PC-3 (cell line): ENCODE measurements at regions not wholly inside any gene's neighbourhood (a gene's known extent, or its start where the extent isn't known, plus 50 kb on each side); places are given as distances from the start of the nearest gene placed in this dataset.

ENCODE experiments used
- ATAC-seq: fragments of 200-7000 bp; cut with Tn5 transposase; 2 replicates; pipeline ENCODE4 v1.9.1; 2020; ENCODE audit warnings: mild to moderate bottlenecking, moderate library complexity
- BruUV-seq: library from RNA; stranded (reverse); fragments of 400-500 nt; replicated peaks from 2 replicates; lab custom pipeline; 2021; lab: Mats Ljungman, UMichigan
- CTCF ChIA-PET: fragments of 300-600 bp; sonication (Branson Sonifier 250); formaldehyde crosslinking; loops from one replicate; lab custom pipeline; 2022; ENCODE audit warnings: antibody characterized with exemption; lab: Charles Lee
- POLR2A ChIA-PET: fragments of 300-600 bp; sonication (Branson Sonifier 250); formaldehyde crosslinking; loops from one replicate; lab custom pipeline; 2022; ENCODE audit warnings: antibody characterized with exemption; ENCODE audit not compliant: unreplicated experiment; lab: Charles Lee
- DNase-seq: peaks from one replicate; pipeline ENCODE4 v3.0.0-alpha.2; 2015
- H2AFZ ChIP-seq: fragments of 300-600 bp; sonication (generic); 2 replicates; pipeline ENCODE4 v1.6.0; 2016; ENCODE audit warnings: antibody characterized with exemption, low read length
- H3F3A ChIP-seq: fragments of 300-600 bp; sonication (generic); one replicate; pipeline ENCODE4 v1.6.0; 2017; ENCODE audit warnings: antibody characterized with exemption, low read length, control low read depth, mild to moderate bottlenecking; ENCODE audit not compliant: unreplicated experiment
- H3K27ac ChIP-seq: fragments of 300-600 bp; sonication (generic); 2 replicates; pipeline ENCODE4 v1.5.1; 2016; ENCODE audit warnings: mild to moderate bottlenecking, low read length
- H3K27me3 ChIP-seq: fragments of 300-600 bp; sonication (generic); 2 replicates; pipeline ENCODE4 v1.6.1; 2016; ENCODE audit warnings: low read length, mixed read lengths
- H3K36me3 ChIP-seq: fragments of 300-600 bp; sonication (generic); 2 replicates; pipeline ENCODE4 v1.6.1; 2016; ENCODE audit warnings: low read depth, mixed run types, low read length, mixed read lengths
- H3K4me1 ChIP-seq: fragments of 300-600 bp; sonication (generic); 2 replicates; pipeline ENCODE4 v1.5.1; 2016; ENCODE audit warnings: low read length; ENCODE audit not compliant: insufficient read depth
- H3K4me2 ChIP-seq: fragments of 300-600 bp; sonication (generic); 2 replicates; pipeline ENCODE4 v1.6.0; 2016; ENCODE audit warnings: low read length
- H3K4me3 ChIP-seq: fragments of 300-600 bp; sonication (generic); 2 replicates; pipeline ENCODE4 v1.5.1; 2016; ENCODE audit warnings: mild to moderate bottlenecking, low read length, mixed read lengths
- H3K79me2 ChIP-seq: fragments of 300-600 bp; sonication (generic); 2 replicates; pipeline ENCODE4 v1.6.1; 2017; ENCODE audit warnings: low read length, mixed read lengths
- H3K9ac ChIP-seq: fragments of 300-600 bp; sonication (generic); 2 replicates; pipeline ENCODE4 v1.6.0; 2016; ENCODE audit warnings: mild to moderate bottlenecking, low read length
- H3K9me2 ChIP-seq: fragments of 300-600 bp; sonication (generic); replicated peaks from 2 replicates; pipeline ENCODE4 v1.6.1; 2016; ENCODE audit warnings: mixed run types, low read length, mixed read lengths
- H3K9me3 ChIP-seq: fragments of 300-600 bp; sonication (generic); 2 replicates; pipeline ENCODE4 v1.6.1; 2016; ENCODE audit warnings: low read length, mixed read lengths
- H4K20me1 ChIP-seq: fragments of 300-600 bp; sonication (generic); 2 replicates; pipeline ENCODE4 v1.6.1; 2016; ENCODE audit warnings: low read length, mixed read lengths
- EZH2 ChIP-seq: fragments of 300-600 bp; sonication (generic); IDR thresholded peaks from one replicate; pipeline ENCODE4 v1.6.1; 2017; ENCODE audit warnings: antibody characterized with exemption, mild to moderate bottlenecking, low read length; ENCODE audit not compliant: unreplicated experiment
- EZH2phosphoT487 ChIP-seq: fragments of 300-600 bp; sonication (generic); IDR thresholded peaks from 2 replicates; pipeline ENCODE4 v1.6.1; 2018; ENCODE audit warnings: mild to moderate bottlenecking, antibody characterized with exemption, low read length, borderline replicate concordance
- intact Hi-C: fragments of 100-400 bp; cut with micrococcal nuclease; formaldehyde crosslinking; loops from 2 replicates; pipeline ENCODE4 v1.9.0; 2023
- TF ChIP-seq, protein P1 (sequence below): fragments of 300-600 bp; sonication (generic); conservative IDR thresholded peaks from 2 replicates; pipeline ENCODE4 v1.5.1; 2017; ENCODE audit warnings: antibody characterized with exemption, low read depth, mild to moderate bottlenecking, low read length

DNA sequence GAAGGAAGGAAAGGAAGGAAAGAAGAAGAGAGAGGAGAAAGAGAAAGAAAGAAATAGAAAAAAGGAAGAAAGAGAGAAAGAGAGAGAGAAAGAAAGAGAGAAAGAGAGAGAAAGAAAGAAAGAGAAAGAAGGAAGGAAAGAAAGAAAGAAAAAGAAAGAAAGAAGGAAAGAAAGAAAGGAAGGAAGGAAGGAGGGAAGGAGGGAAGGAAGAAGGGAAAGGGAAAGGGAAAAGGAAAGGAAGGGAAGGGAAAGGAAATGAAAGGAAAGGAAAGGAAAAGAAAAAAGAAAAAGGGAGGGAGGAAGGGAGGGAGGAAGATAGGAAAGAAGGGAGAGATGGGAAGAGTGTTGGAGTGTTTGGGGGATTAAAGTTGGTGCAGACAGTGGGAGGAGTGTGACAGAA is 450.1 kb downstream of the GBE1 start:
- ATAC-seq (no peak), DNase-seq (no peak)
- H3F3A ChIP-seq: no peaks in the 10 kb centered on the region
- no peaks in the 10 kb centered on the region for H3K9me2 ChIP-seq
- H3K4me2 ChIP-seq: no peak overlapping the region
- H3K27ac ChIP-seq: no peak overlapping the region
- no peaks in the 10 kb centered on the region for H3K27me3 ChIP-seq
- no peak overlapping the region for H3K9ac ChIP-seq
- H2AFZ ChIP-seq: no peak overlapping the region
- intact Hi-C loops: no loop called here
- no TSS peak for BruUV-seq
- TF ChIP-seq EZH2 (no peak), EZH2phosphoT487 (no peak)
- TF ChIP-seq, protein P1, sequence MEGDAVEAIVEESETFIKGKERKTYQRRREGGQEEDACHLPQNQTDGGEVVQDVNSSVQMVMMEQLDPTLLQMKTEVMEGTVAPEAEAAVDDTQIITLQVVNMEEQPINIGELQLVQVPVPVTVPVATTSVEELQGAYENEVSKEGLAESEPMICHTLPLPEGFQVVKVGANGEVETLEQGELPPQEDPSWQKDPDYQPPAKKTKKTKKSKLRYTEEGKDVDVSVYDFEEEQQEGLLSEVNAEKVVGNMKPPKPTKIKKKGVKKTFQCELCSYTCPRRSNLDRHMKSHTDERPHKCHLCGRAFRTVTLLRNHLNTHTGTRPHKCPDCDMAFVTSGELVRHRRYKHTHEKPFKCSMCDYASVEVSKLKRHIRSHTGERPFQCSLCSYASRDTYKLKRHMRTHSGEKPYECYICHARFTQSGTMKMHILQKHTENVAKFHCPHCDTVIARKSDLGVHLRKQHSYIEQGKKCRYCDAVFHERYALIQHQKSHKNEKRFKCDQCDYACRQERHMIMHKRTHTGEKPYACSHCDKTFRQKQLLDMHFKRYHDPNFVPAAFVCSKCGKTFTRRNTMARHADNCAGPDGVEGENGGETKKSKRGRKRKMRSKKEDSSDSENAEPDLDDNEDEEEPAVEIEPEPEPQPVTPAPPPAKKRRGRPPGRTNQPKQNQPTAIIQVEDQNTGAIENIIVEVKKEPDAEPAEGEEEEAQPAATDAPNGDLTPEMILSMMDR: no peak
- 0 out of 2 replicates have a peak, but pooled peaks cover 4% of the 10 kb centered on the region for H3K4me1 ChIP-seq
- no peaks in the 10 kb centered on the region for H3K9me3 ChIP-seq
- H3K79me2 ChIP-seq: no peaks in the 10 kb centered on the region
- POLR2A ChIA-PET: no interaction called here
- no peaks in the 10 kb centered on the region for H4K20me1 ChIP-seq
- H3K36me3 ChIP-seq: no peaks in the 10 kb centered on the region
- no peak overlapping the region for H3K4me3 ChIP-seq
- CTCF ChIA-PET: no interaction called here

- DNase-seq: peak; percentile 41
- no peaks in the 10 kb centered on the region for H3K36me3 ChIP-seq
- H3K4me1 ChIP-seq: 0 out of 2 replicates have a peak, but pooled peaks cover 4% of the 10 kb centered on the region
- no peaks in the 10 kb centered on the region for H3K27me3 ChIP-seq
- no TSS peak for BruUV-seq
- no peaks in the 10 kb centered on the region for H3K9me2 ChIP-seq
- intact Hi-C loops: no loop called here
- TF ChIP-seq EZH2phosphoT487: no peak
- no peak for TF ChIP-seq EZH2
- TF ChIP-seq, protein P1: no peak
- ChIA-PET POLR2A (no interaction called here), CTCF (no interaction called here)
- peak; percentile 35; the same call in 1 of the 2 replicates for ATAC-seq
- no peak overlapping the region for H2AFZ ChIP-seq
- no peaks in the 10 kb centered on the region for H3K79me2 ChIP-seq
- H4K20me1 ChIP-seq: no peaks in the 10 kb centered on the region
- H3K4me3 ChIP-seq: no peak overlapping the region
- H3K4me2 ChIP-seq: no peak overlapping the region
- H3K9me3 ChIP-seq: no peaks in the 10 kb centered on the region
- no peaks in the 10 kb centered on the region for H3F3A ChIP-seq
- no peak overlapping the region for H3K9ac ChIP-seq
- H3K27ac ChIP-seq: no peak overlapping the region
Observed at GRCh38 chr3:81308306-81308705, 453.1 kb downstream of the GBE1 start.

DNA sequence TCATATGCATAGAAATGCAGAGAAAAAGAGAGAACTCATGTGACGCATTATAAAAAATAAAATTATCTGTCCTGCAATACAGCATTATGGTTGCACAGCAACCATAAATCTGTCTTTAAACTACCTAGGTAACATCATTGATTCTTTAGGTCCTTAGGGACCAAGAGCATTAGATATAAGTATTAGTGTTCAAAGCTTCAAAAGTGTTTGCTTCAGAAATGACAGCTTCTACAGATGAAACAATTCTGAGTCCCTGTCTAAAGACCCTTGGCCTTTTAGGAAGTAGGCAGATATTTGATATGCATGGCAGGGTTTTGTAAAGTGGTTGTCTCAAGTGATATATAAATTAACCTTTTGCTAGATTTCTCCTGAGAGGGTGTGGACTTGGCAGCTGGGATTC is 454.2 kb downstream of the GBE1 start:
- Histone ChIP-seq H3K4me1 (peaks cover 6% of the 10 kb centered on the region; the same call in 1 of the 2 replicates), H3K9me2 (no peaks in the 10 kb centered on the region), H3K9ac (no peak overlapping the region), H4K20me1 (no peaks in the 10 kb centered on the region), H3K4me3 (no peak overlapping the region), H3K9me3 (no peaks in the 10 kb centered on the region), H3K36me3 (no peaks in the 10 kb centered on the region), H3K27me3 (no peaks in the 10 kb centered on the region), H3K79me2 (no peaks in the 10 kb centered on the region), H3F3A (no peaks in the 10 kb centered on the region), H3K4me2 (no peak overlapping the region), H3K27ac (no peak overlapping the region), H2AFZ (no peak overlapping the region)
- TF ChIP-seq EZH2phosphoT487: no peak
- TF ChIP-seq, protein P1: no peak
- no peak for TF ChIP-seq EZH2
- ChIA-PET CTCF (no interaction called here), POLR2A (no interaction called here)
- no peak for ATAC-seq
- DNase-seq: no peak
- intact Hi-C loops: no loop called here
- BruUV-seq: no TSS peak
